GM12892 (cell line): ENCODE measurements at regions not wholly inside any gene's neighbourhood (a gene's known extent, or its start where the extent isn't known, plus 50 kb on each side); places are given as distances from the start of the nearest gene placed in this dataset.

Experiments used
- DNase-seq: peaks from one replicate; pipeline ENCODE4 v3.0.0; 2011; ENCODE audit not compliant: insufficient read length
- FAIRE-seq: peaks from 2 replicates; lab custom pipeline; 2011; peaks lifted over from hg19 to GRCh38; lab: Jason Lieb, UNC
- POLR2A ChIP-seq: IDR thresholded peaks from 2 replicates; pipeline ENCODE4 v1.6.1; 2011; ENCODE audit warnings: low read depth, low read length, control low read depth
- POLR2AphosphoS5 ChIP-seq: IDR thresholded peaks from 2 replicates; pipeline ENCODE4 v1.6.1; 2011; ENCODE audit warnings: low read depth, low read length, control low read depth
- TAF1 ChIP-seq: IDR thresholded peaks from 2 replicates; pipeline ENCODE4 v1.6.1; 2011; ENCODE audit warnings: low read depth, mild to moderate bottlenecking, control low read depth, low read length, borderline replicate concordance

- FAIRE-seq (no peak), DNase-seq (no peak)
- TF ChIP-seq POLR2AphosphoS5 (no peak), POLR2A (no peak), TAF1 (no peak)
These were observed 510.8 kb upstream of the B3GALT2 start for GRCh38 chr1:193697115-193697762.

- FAIRE-seq (no peak), DNase-seq (no peak)
- no peak for TF ChIP-seq TAF1
- no peak for TF ChIP-seq POLR2AphosphoS5
- TF ChIP-seq POLR2A: no peak
These were observed 508.3 kb upstream of the B3GALT2 start for GRCh38 chr1:193694741-193695140.

- DNase-seq: no peak
- FAIRE-seq: no peak
These were observed 499.6 kb upstream of the B3GALT2 start for GRCh38 chr1:193685986-193686385.

GRCh38 chr1:193681422-193681821 lies 495.0 kb upstream of the B3GALT2 start:
- TF ChIP-seq POLR2A (no peak), TAF1 (no peak), POLR2AphosphoS5 (no peak)
- FAIRE-seq: no peak
- no peak for DNase-seq

More at GRCh38 chr1:193685986-193686385, 499.6 kb upstream of the B3GALT2 start:
- TF ChIP-seq POLR2AphosphoS5 (no peak), TAF1 (no peak)

- no peak for FAIRE-seq
- DNase-seq: no peak
- TF ChIP-seq POLR2A (no peak), TAF1 (no peak), POLR2AphosphoS5 (no peak)
These were observed 494.5 kb upstream of the B3GALT2 start for GRCh38 chr1:193680924-193681316.

GRCh38 chr1:193680247-193680923 lies 494.0 kb upstream of the B3GALT2 start:
- FAIRE-seq (no peak), DNase-seq (no peak)
- TF ChIP-seq POLR2AphosphoS5: no peak
- TF ChIP-seq POLR2A: no peak
- TF ChIP-seq TAF1: no peak

- FAIRE-seq: no peak
- no peak for TF ChIP-seq POLR2A
- no peak for TF ChIP-seq POLR2AphosphoS5
- no peak for TF ChIP-seq TAF1
- DNase-seq: no peak
These were observed 491.5 kb upstream of the B3GALT2 start for GRCh38 chr1:193677874-193678273.

GRCh38 chr1:193676996-193677549 lies 490.7 kb upstream of the B3GALT2 start:
- TF ChIP-seq POLR2A: no peak
- no peak for TF ChIP-seq POLR2AphosphoS5
- no peak for TF ChIP-seq TAF1
- no peak for FAIRE-seq
- no peak for DNase-seq

- TF ChIP-seq POLR2AphosphoS5: no peak
- FAIRE-seq (no peak), DNase-seq (no peak)
These were observed 488.0 kb upstream of the B3GALT2 start for GRCh38 chr1:193674292-193674944.

- TF ChIP-seq POLR2A (no peak), POLR2AphosphoS5 (no peak), TAF1 (no peak)
- DNase-seq: no peak
- no peak for FAIRE-seq
These were observed 480.2 kb upstream of the B3GALT2 start for GRCh38 chr1:193666485-193667083.

GRCh38 chr1:193663965-193664364 lies 477.6 kb upstream of the B3GALT2 start:
- TF ChIP-seq POLR2A (no peak), TAF1 (no peak), POLR2AphosphoS5 (no peak)
- DNase-seq (no peak), FAIRE-seq (no peak)

GRCh38 chr1:193662030-193662429 lies 475.6 kb upstream of the B3GALT2 start:
- DNase-seq: no peak
- TF ChIP-seq POLR2A (no peak), TAF1 (no peak), POLR2AphosphoS5 (no peak)
- FAIRE-seq: no peak
